ENCODE measurements at regions not wholly inside any gene's neighbourhood (a gene's known extent, or its start where the extent isn't known, plus 50 kb on each side); places are given as distances from the start of the nearest gene placed in this dataset.

DNA sequence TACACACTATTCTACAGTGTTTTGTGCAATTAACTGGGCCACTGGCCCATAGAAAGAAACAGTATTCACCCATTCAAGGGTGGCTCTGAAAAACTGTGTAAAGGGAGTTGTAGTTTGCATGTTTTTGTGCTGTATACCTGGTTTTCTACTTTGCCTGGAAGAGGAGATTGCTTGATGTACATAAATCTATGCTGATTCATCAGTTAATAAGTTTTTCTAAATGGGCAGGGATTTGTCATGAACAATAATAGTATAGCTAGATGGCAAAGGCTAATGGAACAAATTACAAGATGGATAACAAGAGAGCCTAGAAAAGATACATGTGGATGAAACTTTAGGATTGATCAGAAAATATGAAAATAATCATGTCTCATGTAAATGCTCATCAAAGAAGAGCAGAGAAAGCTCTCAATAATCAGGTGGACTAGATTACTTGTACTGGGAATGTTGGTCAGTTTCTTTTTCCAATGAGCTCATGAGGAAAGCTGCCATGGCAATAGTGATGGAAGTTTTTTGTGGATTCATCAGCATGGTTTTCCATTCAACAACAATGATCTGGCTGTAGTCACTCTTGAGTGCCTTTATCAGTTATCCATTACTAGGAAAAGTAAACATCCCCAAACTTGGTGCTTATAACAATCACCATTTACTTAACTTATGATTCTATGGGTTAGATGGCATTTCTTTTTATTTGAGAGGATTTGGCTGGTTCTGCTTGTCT is 602.8 kb downstream of the BRINP3 start:
- ATAC-seq (ENCODE audit: low read depth) (no peak), DNase-seq (no peak)
- Mint-ChIP-seq H3K27me3 (no peaks in the 10 kb centered on the region), H3K4me3 (no peak overlapping the region), H3K4me1 (no peaks in the 10 kb centered on the region), H3K27ac (no peak overlapping the region), H3K9me3 (peaks cover 6% of the 10 kb centered on the region), H3K36me3 (ENCODE audit: low read depth) (no peaks in the 10 kb centered on the region)
- intact Hi-C loops (cut with micrococcal nuclease), result no loop called here
- ChIA-PET CTCF (no interaction called here), POLR2A (no interaction called here)
- TF ChIP-seq CTCF (IDR thresholded peaks at IDR 0.05), result no peak

DNA sequence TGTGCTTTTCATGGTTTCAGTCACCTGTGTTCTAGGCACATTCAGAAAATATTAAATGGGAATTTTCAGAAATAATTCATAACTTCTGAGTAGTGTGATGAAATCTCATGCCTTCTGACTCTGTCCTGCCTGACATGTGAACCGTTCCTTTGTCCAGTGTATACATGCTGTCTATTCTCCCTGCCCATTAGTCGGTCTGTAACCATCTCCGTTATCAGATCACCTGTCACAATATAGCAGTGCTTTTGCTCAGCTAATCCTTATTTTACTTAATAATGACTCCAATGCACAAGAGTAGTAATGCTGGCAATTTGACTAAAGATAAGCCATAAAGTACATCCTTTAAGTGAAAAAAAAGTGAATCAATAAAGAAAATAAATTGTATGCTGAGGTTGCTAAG is 597.5 kb downstream of the BRINP3 start:
- ATAC-seq (ENCODE audit: low read depth), result no peak
- TF ChIP-seq CTCF (IDR thresholded peaks at IDR 0.05), result no peak
- Mint-ChIP-seq H3K36me3 (ENCODE audit: low read depth) (no peaks in the 10 kb centered on the region), H3K9me3 (peaks cover 11% of the 10 kb centered on the region), H3K27ac (no peak overlapping the region), H3K4me3 (no peak overlapping the region), H3K27me3 (no peaks in the 10 kb centered on the region), H3K4me1 (no peaks in the 10 kb centered on the region)
- intact Hi-C loops (cut with micrococcal nuclease), result no loop called here
- ChIA-PET POLR2A (no interaction called here), CTCF (no interaction called here)
- no peak for DNase-seq

DNA sequence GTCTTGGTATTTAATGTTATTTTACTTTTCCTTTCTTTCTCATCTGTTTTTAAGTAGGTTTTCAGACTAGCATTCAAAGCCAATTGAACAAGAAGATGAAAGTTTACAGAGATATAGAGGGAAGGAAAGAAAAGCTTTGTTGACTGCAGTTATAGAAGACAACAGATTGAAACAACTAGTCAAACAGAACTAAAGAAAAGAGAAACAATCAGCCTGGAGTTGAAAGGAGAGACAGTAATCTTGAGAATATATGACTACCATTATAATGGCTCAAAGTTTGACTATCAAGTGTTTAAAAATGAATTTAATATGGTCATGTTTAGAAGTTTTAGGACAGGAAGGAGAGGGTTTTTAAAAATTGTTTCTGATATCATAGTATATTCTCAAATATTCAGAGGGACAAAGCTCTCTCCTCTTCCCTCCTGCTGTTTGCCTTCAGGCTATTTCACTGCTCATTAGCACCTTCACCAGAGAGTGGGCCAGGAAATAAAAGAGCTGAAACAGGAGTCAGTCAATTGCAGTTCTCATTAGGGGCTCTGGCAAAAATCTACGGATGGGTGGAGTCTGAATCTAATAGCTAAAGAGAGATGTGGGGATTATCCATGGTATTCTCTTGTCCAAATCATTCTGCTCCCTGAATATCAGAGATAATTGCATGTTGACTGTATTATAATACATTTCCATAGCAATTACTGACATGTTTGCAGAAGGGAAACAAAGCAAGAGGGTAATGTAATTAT is 577.8 kb downstream of the BRINP3 start:
- no peaks in the 10 kb centered on the region for H3K4me1 Mint-ChIP-seq
- H3K9me3 Mint-ChIP-seq, result peaks cover 4% of the 10 kb centered on the region
- POLR2A ChIA-PET, result no interaction called here
- intact Hi-C loops (cut with micrococcal nuclease), result no loop called here
- H3K36me3 Mint-ChIP-seq (ENCODE audit: low read depth), result no peaks in the 10 kb centered on the region
- no peaks in the 10 kb centered on the region for H3K27me3 Mint-ChIP-seq
- DNase-seq (no peak), ATAC-seq (ENCODE audit: low read depth) (no peak)
- H3K27ac Mint-ChIP-seq, result no peak overlapping the region
- H3K4me3 Mint-ChIP-seq, result no peak overlapping the region
- TF ChIP-seq CTCF (IDR thresholded peaks at IDR 0.05), result no peak
- CTCF ChIA-PET, result no interaction called here

GRCh38 chr1:189904509-189904908 is 573.2 kb downstream of the BRINP3 start:
- H3K36me3 Mint-ChIP-seq (ENCODE audit: low read depth), result no peaks in the 10 kb centered on the region
- H3K27ac Mint-ChIP-seq, result no peak overlapping the region
- no peak overlapping the region for H3K4me3 Mint-ChIP-seq
- DNase-seq, result no peak
- H3K27me3 Mint-ChIP-seq, result no peaks in the 10 kb centered on the region
- TF ChIP-seq CTCF (IDR thresholded peaks at IDR 0.05), result no peak
- POLR2A ChIA-PET, result no interaction called here
- ATAC-seq (ENCODE audit: low read depth), result no peak
- peaks cover 4% of the 10 kb centered on the region for H3K9me3 Mint-ChIP-seq
- H3K4me1 Mint-ChIP-seq, result no peaks in the 10 kb centered on the region
- intact Hi-C loops (cut with micrococcal nuclease), result no loop called here
- CTCF ChIA-PET, result no interaction called here

DNA sequence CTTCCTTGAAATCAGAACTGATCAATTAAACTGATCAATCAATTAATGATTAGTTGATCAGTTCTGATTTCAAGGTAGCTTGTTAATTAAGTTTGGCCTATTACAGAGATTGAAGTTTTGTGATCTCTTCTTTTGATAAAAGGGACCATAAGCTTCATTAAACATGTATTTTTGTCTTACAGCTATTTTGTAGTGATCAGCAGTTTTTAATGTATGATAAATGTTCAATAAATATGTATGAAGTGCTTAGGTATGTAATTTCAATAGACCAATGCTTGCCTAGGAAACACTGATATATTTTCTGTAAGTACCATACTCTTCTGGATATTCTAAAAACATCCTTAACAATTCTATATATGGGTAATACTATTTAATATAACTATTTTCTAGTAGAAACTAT is 569.6 kb downstream of the BRINP3 start:
- no peaks in the 10 kb centered on the region for H3K27me3 Mint-ChIP-seq
- H3K9me3 Mint-ChIP-seq, result peaks cover 3% of the 10 kb centered on the region
- DNase-seq, result no peak
- ATAC-seq (ENCODE audit: low read depth), result no peak
- no peak overlapping the region for H3K27ac Mint-ChIP-seq
- no peak overlapping the region for H3K4me3 Mint-ChIP-seq
- no peaks in the 10 kb centered on the region for H3K36me3 Mint-ChIP-seq (ENCODE audit: low read depth)
- no peaks in the 10 kb centered on the region for H3K4me1 Mint-ChIP-seq
- ChIA-PET POLR2A (no interaction called here), CTCF (no interaction called here)
- TF ChIP-seq CTCF (IDR thresholded peaks at IDR 0.05), result no peak
- intact Hi-C loops (cut with micrococcal nuclease), result no loop called here

Measured in activated B cell treated with CpG ODN at 0.5 μM for 24 hours (primary cell).